Brain microvascular endothelial cell (primary cell): ENCODE measurements at regions not wholly inside any gene's neighbourhood (a gene's known extent, or its start where the extent isn't known, plus 50 kb on each side); places are given as distances from the start of the nearest gene placed in this dataset.

Experiments used
- DNase-seq: peaks from one replicate; pipeline ENCODE4 v3.0.0-alpha.2; 2020
- H3K27ac ChIP-seq: fragments of 250-450 bp; sonication (Bioruptor Pico); 2 replicates; pipeline ENCODE4 v1.5.1; 2020; ENCODE audit warnings: mild to moderate bottlenecking, moderate library complexity
- H3K27me3 ChIP-seq: fragments of 250-450 bp; sonication (Bioruptor Pico); replicated peaks from 2 replicates; pipeline ENCODE4 v1.5.1; 2020; ENCODE audit warnings: mild to moderate bottlenecking
- H3K36me3 ChIP-seq: fragments of 250-450 bp; sonication (Bioruptor Pico); replicated peaks from 2 replicates; pipeline ENCODE4 v1.5.1; 2020; ENCODE audit warnings: mild to moderate bottlenecking
- H3K4me3 ChIP-seq: 2 replicates; pipeline ENCODE4 v1.5.1; 2011; ENCODE audit warnings: low read depth, mild to moderate bottlenecking, control low read depth, low read length, moderate library complexity
- CTCF ChIP-seq: IDR thresholded peaks from 2 replicates; pipeline ENCODE4 v1.5.1; 2011; ENCODE audit warnings: low read depth, mild to moderate bottlenecking, moderate library complexity, low read length, control low read depth, inconsistent platforms; ENCODE audit errors: missing control alignments
- in situ Hi-C: cut with HindIII; loops from 2 replicates; pipeline ENCODE4 v1.10.0; 2017; ENCODE audit warnings: low sequenced_read_pairs, low pct_ligation_motif_present

GRCh38 chrX:116872931-116873330 lies 410.2 kb upstream of the CT83 start:
- TF ChIP-seq CTCF, result no peak
- no peaks in the 10 kb centered on the region for H3K27me3 ChIP-seq
- in situ Hi-C loops, result no loop called here

DNA sequence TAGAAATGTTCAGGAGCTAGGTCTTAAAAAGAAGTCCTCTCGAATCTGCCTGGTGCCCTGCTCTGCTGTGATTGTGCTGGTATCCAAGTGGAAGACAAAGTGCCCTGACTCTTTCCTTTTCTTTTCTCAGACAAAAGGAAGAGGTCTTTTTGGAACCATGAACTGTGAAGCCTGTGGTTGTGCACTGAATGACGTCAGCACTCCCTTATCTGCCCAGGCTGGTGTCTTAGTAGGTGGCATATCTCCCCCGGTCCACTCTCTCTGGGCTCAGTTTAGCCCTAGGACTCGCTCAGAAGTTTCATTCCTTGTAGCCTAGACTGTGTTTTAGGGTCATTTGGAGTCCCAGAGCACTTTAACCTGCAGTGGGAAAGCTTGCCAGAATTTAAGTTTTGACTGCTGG lies 400.3 kb upstream of the CT83 start:
- no peak for TF ChIP-seq CTCF
- Histone ChIP-seq H3K4me3 (no peak overlapping the region), H3K36me3 (no peaks in the 10 kb centered on the region), H3K27ac (no peak overlapping the region), H3K27me3 (no peaks in the 10 kb centered on the region)
- in situ Hi-C loops, result no loop called here
- DNase-seq, result no peak

More at GRCh38 chrX:116872931-116873330, 410.2 kb upstream of the CT83 start:
- peak; percentile 0 for DNase-seq
- Histone ChIP-seq H3K27ac (peak overlapping the region; percentile 7), H3K36me3 (no peaks in the 10 kb centered on the region), H3K4me3 (no peak overlapping the region)

- no peaks in the 10 kb centered on the region for H3K27me3 ChIP-seq
- no peak for TF ChIP-seq CTCF
- in situ Hi-C loops, result no loop called here
- H3K36me3 ChIP-seq, result no peaks in the 10 kb centered on the region
- H3K27ac ChIP-seq, result no peak overlapping the region
- no peak for DNase-seq
- H3K4me3 ChIP-seq, result no peak overlapping the region
Measured at GRCh38 chrX:116862340-116862739, 399.6 kb upstream of the CT83 start.

DNA sequence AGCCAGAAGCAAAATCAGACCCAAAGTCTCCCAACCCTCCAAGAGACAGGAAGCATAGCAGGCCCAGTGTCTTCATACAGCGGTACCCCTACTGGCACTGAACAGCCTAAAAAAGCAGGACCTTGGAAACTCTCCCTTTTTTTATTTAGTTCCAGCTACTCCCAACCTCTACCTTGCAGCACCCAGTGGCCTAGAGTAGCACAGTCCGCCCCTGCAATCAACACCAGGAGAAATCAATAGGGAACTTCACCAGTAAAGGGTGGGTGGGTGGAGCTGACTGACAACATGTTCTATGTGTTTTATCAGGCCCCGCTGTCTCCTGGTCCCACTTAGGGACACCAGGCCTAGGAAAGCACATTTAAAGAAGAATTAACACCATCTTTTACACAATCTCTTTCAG lies 378.5 kb upstream of the CT83 start:
- Histone ChIP-seq H3K4me3 (no peak overlapping the region), H3K27me3 (no peaks in the 10 kb centered on the region), H3K36me3 (no peaks in the 10 kb centered on the region), H3K27ac (no peak overlapping the region)
- no peak for DNase-seq
- in situ Hi-C loops, result no loop called here
- TF ChIP-seq CTCF, result no peak

GRCh38 chrX:116827063-116827462 lies 364.3 kb upstream of the CT83 start:
- in situ Hi-C loops, result no loop called here
- no peak overlapping the region for H3K27ac ChIP-seq
- H3K27me3 ChIP-seq, result no peaks in the 10 kb centered on the region
- no peak overlapping the region for H3K4me3 ChIP-seq
- DNase-seq, result no peak
- no peaks in the 10 kb centered on the region for H3K36me3 ChIP-seq
- no peak for TF ChIP-seq CTCF

DNA sequence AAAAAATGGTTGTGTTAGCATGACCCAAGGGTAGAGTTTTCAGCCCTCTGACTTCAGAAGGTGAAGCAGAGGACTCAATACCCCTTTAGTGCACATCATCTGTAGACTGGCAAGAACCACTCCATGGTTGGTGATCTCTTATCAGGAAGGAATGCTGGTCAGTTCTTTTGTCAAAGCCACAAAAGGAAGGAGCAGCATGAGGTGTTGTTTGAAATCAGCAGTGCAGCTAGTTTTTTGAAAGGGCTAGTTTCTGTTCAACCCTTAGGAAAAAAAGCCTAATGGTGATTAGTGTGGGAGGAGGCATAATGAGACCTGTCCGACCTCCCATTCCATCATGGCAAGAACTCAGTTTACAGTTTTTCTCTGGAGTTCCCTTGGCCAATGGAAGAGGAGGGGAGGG lies 362.0 kb upstream of the CT83 start:
- no peak for TF ChIP-seq CTCF

More for the DNA sequence above, 362.0 kb upstream of the CT83 start:
- Histone ChIP-seq H3K36me3 (no peaks in the 10 kb centered on the region), H3K27me3 (no peaks in the 10 kb centered on the region), H3K27ac (no peak overlapping the region), H3K4me3 (no peak overlapping the region)
- in situ Hi-C loops, result no loop called here
- no peak for DNase-seq
